IMR-90 (cell line): ENCODE measurements at regions not wholly inside any gene's neighbourhood (a gene's known extent, or its start where the extent isn't known, plus 50 kb on each side); places are given as distances from the start of the nearest gene placed in this dataset.

Source experiments
- ATAC-seq: fragments of 200-7000 bp; cut with Tn5 transposase; 2 replicates; pipeline ENCODE4 v1.9.1; 2020; ENCODE audit warnings: low read depth, mild to moderate bottlenecking, moderate library complexity
- BruUV-seq: library from RNA; stranded (reverse); fragments of 400-500 nt; replicated peaks from 2 replicates; lab custom pipeline; 2021; lab: Mats Ljungman, UMichigan
- CTCF ChIA-PET: fragments of 300-600 bp; formaldehyde crosslinking; extraction: SDS; loops from one replicate; lab custom pipeline; 2021; ENCODE audit warnings: antibody characterized with exemption; lab: Yijun Ruan, JAX
- POLR2A ChIA-PET: fragments of 300-600 bp; sonication (Branson Sonifier 250); formaldehyde crosslinking; loops from one replicate; lab custom pipeline; 2022; ENCODE audit warnings: antibody characterized with exemption; ENCODE audit not compliant: unreplicated experiment; lab: Charles Lee
- DNase-seq: peaks from one replicate; pipeline ENCODE4 v3.0.0; 2013
- H2AFZ ChIP-seq: replicated peaks from 2 replicates; pipeline ENCODE3; 2013; ENCODE audit warnings: low read length, mild to moderate bottlenecking; ENCODE audit not compliant: poor library complexity
- H2AK5ac ChIP-seq: 2 replicates; pipeline ENCODE4 v1.6.1; 2013; ENCODE audit warnings: low read depth, low read length, inconsistent platforms
- H2AK9ac ChIP-seq: replicated peaks from 2 replicates; pipeline ENCODE3; 2013; ENCODE audit warnings: mild to moderate bottlenecking, low read depth, low read length, moderate library complexity; ENCODE audit not compliant: poor library complexity
- H2BK120ac ChIP-seq: 2 replicates; pipeline ENCODE4 v1.6.1; 2013; ENCODE audit warnings: low read depth, low read length, inconsistent platforms
- H2BK15ac ChIP-seq: 3 replicates; pipeline ENCODE4 v1.6.1; 2013; ENCODE audit warnings: low read depth, low read length, inconsistent platforms
- H2BK20ac ChIP-seq: 2 replicates; pipeline ENCODE4 v1.6.1; 2013; ENCODE audit warnings: low read depth, mild to moderate bottlenecking, inconsistent platforms, low read length, moderate library complexity
- H2BK5ac ChIP-seq: 2 replicates; pipeline ENCODE4 v1.6.1; 2013; ENCODE audit warnings: mild to moderate bottlenecking, low read depth, low read length, inconsistent platforms; ENCODE audit not compliant: poor library complexity, severe bottlenecking
- H3K14ac ChIP-seq: replicated peaks from 2 replicates; pipeline ENCODE4 v1.6.1; 2013; ENCODE audit warnings: low read depth, low read length, inconsistent platforms
- H3K18ac ChIP-seq: 2 replicates; pipeline ENCODE4 v1.6.1; 2013; ENCODE audit warnings: low read depth, low read length, control low read depth
- H3K23ac ChIP-seq: 2 replicates; pipeline ENCODE4 v1.6.1; 2013; ENCODE audit warnings: low read depth, low read length, inconsistent platforms
- H3K27ac ChIP-seq: 2 replicates; pipeline ENCODE4 v1.5.1; 2013; ENCODE audit warnings: mild to moderate bottlenecking, control low read depth, low read length; ENCODE audit not compliant: insufficient read depth
- H3K27me3 ChIP-seq: 2 replicates; pipeline ENCODE4 v1.6.1; 2013; ENCODE audit warnings: low read length; ENCODE audit not compliant: control insufficient read depth, insufficient read depth
- H3K36me3 ChIP-seq: 2 replicates; pipeline ENCODE4 v1.6.1; 2013; ENCODE audit warnings: low read length, mixed read lengths; ENCODE audit not compliant: control insufficient read depth, insufficient read depth
- H3K4ac ChIP-seq: 2 replicates; pipeline ENCODE4 v1.6.1; 2013; ENCODE audit warnings: low read depth, low read length, inconsistent platforms
- H3K4me1 ChIP-seq: 2 replicates; pipeline ENCODE4 v1.6.1; 2013; ENCODE audit warnings: low read length, mixed read lengths; ENCODE audit not compliant: control insufficient read depth, insufficient read depth
- H3K4me2 ChIP-seq: 2 replicates; pipeline ENCODE4 v1.6.1; 2013; ENCODE audit warnings: low read depth, mild to moderate bottlenecking, control low read depth, low read length, moderate library complexity
- H3K4me3 ChIP-seq: 2 replicates; pipeline ENCODE4 v1.5.1; 2013; ENCODE audit warnings: low read depth, mild to moderate bottlenecking, control low read depth, low read length, moderate library complexity; ENCODE audit not compliant: insufficient read depth
- H3K56ac ChIP-seq: 2 replicates; pipeline ENCODE4 v1.6.1; 2013; ENCODE audit warnings: low read length, inconsistent platforms; ENCODE audit not compliant: insufficient read depth; ENCODE audit errors: extremely low read depth
- H3K79me1 ChIP-seq, 2 experiments: 2 replicates each; pipeline ENCODE4 v1.6.1; 2013; ENCODE audit warnings: low read length in 2 of 2, inconsistent platforms in 1 of 2, low read depth in 1 of 2
- H3K9ac ChIP-seq: 2 replicates; pipeline ENCODE4 v1.6.1; 2013; ENCODE audit warnings: low read depth, low read length, control low read depth
- H3K9me1 ChIP-seq: 2 replicates; pipeline ENCODE4 v1.6.1; 2013; ENCODE audit warnings: low read length, inconsistent platforms; ENCODE audit not compliant: insufficient read depth
- H3K9me3 ChIP-seq: 2 replicates; pipeline ENCODE4 v1.6.1; 2013; ENCODE audit warnings: low read length; ENCODE audit not compliant: control insufficient read depth, insufficient read depth
- H4K20me1 ChIP-seq: 2 replicates; pipeline ENCODE4 v1.6.1; 2013; ENCODE audit warnings: low read length, inconsistent platforms; ENCODE audit not compliant: insufficient read depth
- H4K5ac ChIP-seq: 2 replicates; pipeline ENCODE4 v1.6.1; 2013; ENCODE audit warnings: mild to moderate bottlenecking, low read depth, low read length, control low read depth
- H4K8ac ChIP-seq, 2 experiments: 2 replicates each; pipeline ENCODE4 v1.6.1; 2013; ENCODE audit warnings: low read depth in 2 of 2, low read length in 2 of 2, control low read depth in 1 of 2, inconsistent platforms in 1 of 2
- H4K91ac ChIP-seq: 2 replicates; pipeline ENCODE4 v1.6.1; 2013; ENCODE audit warnings: low read depth, low read length, inconsistent platforms; ENCODE audit not compliant: insufficient read depth
- BHLHE40 ChIP-seq: fragments of 150-350 bp; IDR thresholded peaks from 2 replicates; pipeline ENCODE4 v1.6.1; 2016; ENCODE audit warnings: mild to moderate bottlenecking, low read depth, low read length
- CEBPB ChIP-seq: IDR thresholded peaks from 2 replicates; pipeline ENCODE4 v1.6.1; 2012; ENCODE audit warnings: low read depth, low read length, improper control_type of control experiment
- CHD1 ChIP-seq: IDR thresholded peaks from 2 replicates; pipeline ENCODE4 v1.6.1; 2012; ENCODE audit warnings: low read depth, low read length, improper control_type of control experiment
- CTCF ChIP-seq: conservative IDR thresholded peaks from 2 replicates; pipeline ENCODE4 v1.5.1; 2012; ENCODE audit warnings: mild to moderate bottlenecking, low read depth, low read length, improper control_type of control experiment
- ELK1 ChIP-seq: fragments of 150-350 bp; IDR thresholded peaks from 2 replicates; pipeline ENCODE4 v1.6.1; 2016; ENCODE audit warnings: low read depth, mild to moderate bottlenecking, low read length, moderate library complexity, borderline replicate concordance
- FOS ChIP-seq: fragments of 150-350 bp; IDR thresholded peaks from 2 replicates; pipeline ENCODE4 v1.6.1; 2016; ENCODE audit warnings: low read depth, low read length
- MAFK ChIP-seq: IDR thresholded peaks from 2 replicates; pipeline ENCODE4 v1.6.1; 2012; ENCODE audit warnings: low read depth, low read length, improper control_type of control experiment
- MAZ ChIP-seq: IDR thresholded peaks from 2 replicates; pipeline ENCODE4 v1.6.1; 2012; ENCODE audit warnings: low read depth, mild to moderate bottlenecking, low read length, improper control_type of control experiment, moderate library complexity, borderline replicate concordance
- MXI1 ChIP-seq: IDR thresholded peaks from 2 replicates; pipeline ENCODE4 v1.6.1; 2012; ENCODE audit warnings: low read depth, mild to moderate bottlenecking, low read length, moderate library complexity, borderline replicate concordance
- NFE2L2 ChIP-seq: fragments of 150-350 bp; IDR thresholded peaks from 2 replicates; pipeline ENCODE4 v1.6.1; 2016; ENCODE audit warnings: low read depth, mild to moderate bottlenecking, low read length
- POLR2A ChIP-seq: IDR thresholded peaks from 2 replicates; pipeline ENCODE4 v1.6.1; 2012; ENCODE audit warnings: mild to moderate bottlenecking, low read depth, low read length
- RAD21 ChIP-seq: IDR thresholded peaks from 2 replicates; pipeline ENCODE4 v1.6.1; 2012; ENCODE audit warnings: low read length, improper control_type of control experiment
- RCOR1 ChIP-seq: IDR thresholded peaks from 2 replicates; pipeline ENCODE4 v1.6.1; 2012; ENCODE audit warnings: mild to moderate bottlenecking, low read length, improper control_type of control experiment; ENCODE audit not compliant: insufficient replicate concordance
- RFX5 ChIP-seq: IDR thresholded peaks from 2 replicates; pipeline ENCODE4 v1.8.0; 2012; ENCODE audit warnings: low read depth, mild to moderate bottlenecking, low read length, moderate library complexity
- SMC3 ChIP-seq: fragments of 150-350 bp; IDR thresholded peaks from 2 replicates; pipeline ENCODE4 v1.6.1; 2016; ENCODE audit warnings: low read depth, mild to moderate bottlenecking, antibody characterized with exemption, low read length, moderate library complexity
- USF2 ChIP-seq: fragments of 150-350 bp; IDR thresholded peaks from 2 replicates; pipeline ENCODE4 v1.6.1; 2017; ENCODE audit warnings: mild to moderate bottlenecking, antibody characterized with exemption, low read length, low read depth
- WGBS, 2 experiments: methylation state at CpG; one replicate each; pipeline versions ENCODE4 v1.1.5 to v1.1.7; 2013; ENCODE audit warnings: missing lambda C conversion rate in 2 of 2; ENCODE audit not compliant: insufficient read length in 1 of 2; ENCODE audit errors: extremely low coverage in 2 of 2; 5-methylcytosine and 5-hydroxymethylcytosine counted together
- dilution Hi-C: fragments of 300-500 bp; cut with HindIII; formaldehyde crosslinking; loops from one replicate; pipeline ENCODE4 v1.14.3; 2018; ENCODE audit warnings: low sequenced_read_pairs; ENCODE audit not compliant: unreplicated experiment
- in situ Hi-C: fragments of 300-500 bp; cut with MboI; formaldehyde crosslinking; loops from 3 replicates; pipeline ENCODE4 v1.14.3; 2019; ENCODE audit warnings: low sequenced_read_pairs, inconsistent platforms, mixed read lengths
- intact Hi-C: fragments of 100-400 bp; cut with micrococcal nuclease; formaldehyde crosslinking; loops from 2 replicates; pipeline ENCODE4 v1.10.0; 2022

DNA sequence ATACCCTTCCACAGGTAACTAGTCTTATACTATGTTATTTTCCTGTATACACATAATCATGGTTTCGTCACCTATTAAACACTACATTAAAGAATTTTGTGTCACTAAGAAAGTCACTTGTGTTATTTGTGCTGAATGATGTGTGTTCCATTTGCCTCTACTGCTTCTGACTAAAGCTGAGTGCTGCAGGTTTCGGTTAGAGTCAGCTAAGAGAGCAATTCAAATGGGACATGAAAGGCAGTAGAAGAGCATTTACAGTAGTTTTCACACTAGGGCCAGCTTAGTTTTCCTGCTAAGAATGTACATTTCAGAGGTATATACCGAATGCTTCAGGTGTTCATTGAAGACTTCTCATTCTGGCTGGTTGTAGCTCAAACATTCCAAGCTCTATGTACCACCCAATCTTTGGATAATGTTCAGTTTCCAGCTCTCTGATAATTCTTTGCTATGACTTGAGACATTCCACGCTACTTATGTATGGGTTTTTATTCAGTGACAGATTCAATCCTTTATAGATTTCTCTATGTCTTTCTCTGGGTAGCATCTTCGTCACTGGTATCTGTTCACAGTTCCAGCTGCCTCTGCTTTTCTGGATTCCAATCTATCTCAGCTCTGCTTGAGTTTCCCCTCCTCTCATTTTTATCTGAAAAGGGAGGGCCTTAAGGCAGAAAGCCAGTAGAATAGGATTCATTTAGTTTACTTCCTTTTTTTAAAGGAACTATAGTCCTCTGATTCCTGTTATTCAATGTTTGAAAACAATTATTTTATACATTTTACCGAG, 164.4 kb downstream of the CXXC4 start:
- Histone ChIP-seq H2AK9ac (no peak overlapping the region), H3K4me1 (no peaks in the 10 kb centered on the region), H3K56ac (no peak overlapping the region), H3K9me3 (no peaks in the 10 kb centered on the region), H3K36me3 (no peaks in the 10 kb centered on the region), H4K5ac (no peak overlapping the region), H2BK5ac (no peak overlapping the region), H3K23ac (no peak overlapping the region), H2BK20ac (no peak overlapping the region), H2AFZ (no peak overlapping the region), H2BK120ac (no peak overlapping the region), H3K14ac (no peak overlapping the region), H3K9ac (no peak overlapping the region), H3K4ac (no peak overlapping the region), H3K4me2 (no peak overlapping the region), H2AK5ac (no peak overlapping the region), H3K9me1 (no peaks in the 10 kb centered on the region), H4K8ac (no peak overlapping the region), H3K4me3 (no peak overlapping the region), H4K91ac (no peak overlapping the region), H2BK15ac (no peak overlapping the region), H3K27ac (no peak overlapping the region), H4K20me1 (no peaks in the 10 kb centered on the region), H3K18ac (no peak overlapping the region), H3K27me3 (no peaks in the 10 kb centered on the region), H3K79me1 (no peaks in the 10 kb centered on the region)
- ChIA-PET CTCF (no interaction called here), POLR2A (no interaction called here)
- BruUV-seq = no TSS peak
- DNase-seq (no peak), ATAC-seq (no peak)
- intact Hi-C loops = no loop called here
- in situ Hi-C loops = no loop called here
- 50% methylated on average over 1 of the region's 6 CpGs; no CpG with 5 or more reads in 1 of the 2 experiments for WGBS, 2 experiments
- dilution Hi-C loops = no loop called here
- TF ChIP-seq CHD1 (no peak), RFX5 (no peak), POLR2A (no peak), BHLHE40 (no peak), ELK1 (no peak), RAD21 (no peak), CTCF (no peak), SMC3 (no peak), USF2 (no peak), CEBPB (no peak), MXI1 (no peak), NFE2L2 (no peak), MAZ (no peak), MAFK (no peak), FOS (no peak), RCOR1 (no peak)
